COLO668 (cell line): ENCODE measurements at regions not wholly inside any gene's neighbourhood (a gene's known extent, or its start where the extent isn't known, plus 50 kb on each side); places are given as distances from the start of the nearest gene placed in this dataset.

Source experiments
- DNase-seq: peaks from one replicate; lab custom pipeline; 2025; ENCODE audit not compliant: unreplicated experiment; lab: John Stamatoyannopoulos, UW

DNA sequence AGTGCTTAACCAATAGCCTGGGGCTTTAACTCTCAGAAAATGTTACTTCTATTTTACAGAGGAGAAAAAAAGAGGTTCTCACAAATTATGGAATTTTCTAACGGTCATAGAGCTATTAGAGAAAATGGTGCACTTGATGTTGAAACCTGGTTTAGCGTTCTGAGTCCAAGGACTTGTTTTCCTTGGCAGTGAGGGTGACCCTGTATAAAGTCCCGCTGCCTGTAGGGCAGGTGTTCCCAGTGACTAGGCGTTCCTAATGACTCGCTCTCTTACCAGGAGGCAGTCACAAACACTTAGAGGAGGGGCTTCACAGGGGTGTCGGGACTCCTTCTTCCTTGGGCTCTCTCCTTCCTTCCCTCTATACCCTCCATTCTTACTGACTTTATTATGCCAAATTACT is 175.8 kb downstream of the ACTR3 start:
- DNase-seq, result no peak

GRCh38 chr2:114066186-114066747 is 176.4 kb downstream of the ACTR3 start:
- DNase-seq, result no peak

DNA sequence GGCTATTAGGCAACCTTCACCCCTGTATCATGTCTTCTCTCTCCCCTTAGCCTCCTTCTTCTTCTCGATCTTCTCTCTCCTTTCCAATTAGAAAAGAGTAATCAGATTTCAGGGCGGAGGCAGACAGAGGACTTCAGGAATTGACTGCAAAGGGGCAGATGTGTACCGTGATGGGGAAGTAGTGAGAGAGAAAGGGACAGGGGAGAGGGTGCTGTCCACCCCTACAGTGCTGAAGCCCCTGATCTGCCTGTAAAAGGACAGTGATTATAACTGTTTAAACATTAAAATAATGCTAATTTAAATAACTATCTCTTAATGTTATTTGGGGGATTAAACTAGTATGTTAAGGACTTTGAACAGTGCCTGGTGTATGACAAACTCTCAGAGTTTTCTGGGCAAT is 178.5 kb downstream of the ACTR3 start:
- no peak for DNase-seq

DNA sequence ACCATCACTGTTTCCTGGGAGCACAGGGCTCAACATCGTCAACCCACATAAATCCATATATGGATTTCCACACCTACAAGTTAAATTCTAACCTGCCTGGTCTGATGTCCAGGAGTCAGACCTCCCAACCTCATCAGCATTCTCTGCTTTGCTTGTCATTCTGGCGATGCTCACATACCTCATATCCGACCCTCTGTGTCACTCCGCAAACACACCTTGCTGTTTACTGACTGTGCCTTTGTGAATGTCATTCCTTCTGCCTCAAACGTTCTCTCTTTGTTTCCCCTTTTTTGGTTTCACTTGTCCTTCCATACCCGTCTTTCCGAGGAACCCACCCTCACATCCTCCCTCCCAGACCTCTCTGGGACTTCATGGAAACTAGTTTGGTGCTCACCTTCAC is 187.1 kb downstream of the ACTR3 start:
- DNase-seq, result no peak

GRCh38 chr2:114079366-114080004 is 189.6 kb downstream of the ACTR3 start:
- no peak for DNase-seq

DNA sequence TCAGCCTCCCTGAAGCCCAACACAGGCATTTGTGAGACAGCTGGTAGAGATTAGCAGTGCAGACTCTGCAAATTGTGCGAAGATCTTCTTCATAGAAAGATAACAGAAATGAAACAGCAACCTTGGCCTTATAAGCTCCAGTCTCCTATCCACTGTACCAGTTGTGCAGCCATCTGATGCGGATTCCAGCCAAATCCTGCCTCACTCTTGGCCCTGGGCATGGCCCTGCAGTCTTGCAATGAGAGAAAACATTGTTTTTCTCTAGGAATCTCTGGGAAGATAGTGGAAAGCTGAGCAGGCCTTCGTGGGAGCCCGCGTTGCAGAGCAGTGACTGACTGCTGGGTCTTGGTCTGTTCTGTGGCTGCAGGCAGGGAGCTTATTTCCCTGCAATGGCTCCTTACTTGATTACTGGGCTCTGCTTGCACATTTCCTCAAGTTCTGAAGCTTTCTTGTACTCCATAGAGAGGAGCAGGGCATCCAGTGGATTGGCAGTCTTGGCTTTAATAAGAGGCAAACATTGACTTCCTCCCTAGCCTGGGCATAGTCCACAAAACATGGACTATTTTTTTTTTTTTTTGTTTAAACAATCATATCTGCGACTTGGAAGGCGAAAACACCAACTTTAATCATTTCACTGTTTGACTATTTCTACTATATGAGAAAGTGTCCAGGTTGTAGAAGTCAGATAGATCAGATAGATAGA is 193.0 kb downstream of the ACTR3 start:
- no peak for DNase-seq

GRCh38 chr2:114083717-114084387 is 194.0 kb downstream of the ACTR3 start:
- DNase-seq, result no peak

GRCh38 chr2:114085238-114085637 is 195.3 kb downstream of the ACTR3 start:
- DNase-seq, result no peak

DNA sequence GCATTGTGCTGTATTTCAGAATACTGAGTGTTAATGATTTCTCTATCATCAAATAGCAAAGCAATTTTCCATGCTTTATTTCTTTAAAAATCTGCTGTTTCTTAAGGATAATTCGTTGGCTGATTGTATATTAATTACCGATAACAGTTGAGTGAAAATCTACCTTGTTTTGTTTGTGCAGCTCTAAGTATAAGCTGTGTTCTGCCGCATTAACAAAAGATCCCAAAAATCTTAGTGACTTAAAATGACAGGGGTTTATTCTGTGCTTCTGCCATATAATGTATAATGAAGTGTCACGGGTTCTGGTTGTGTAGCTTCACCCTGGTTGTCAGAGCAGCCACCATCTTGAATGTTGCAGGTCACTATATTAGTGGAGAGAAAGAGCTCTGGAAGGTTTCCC is 196.1 kb downstream of the ACTR3 start:
- no peak for DNase-seq

GRCh38 chr2:114089636-114090319 is 199.9 kb downstream of the ACTR3 start:
- DNase-seq, result no peak

DNA sequence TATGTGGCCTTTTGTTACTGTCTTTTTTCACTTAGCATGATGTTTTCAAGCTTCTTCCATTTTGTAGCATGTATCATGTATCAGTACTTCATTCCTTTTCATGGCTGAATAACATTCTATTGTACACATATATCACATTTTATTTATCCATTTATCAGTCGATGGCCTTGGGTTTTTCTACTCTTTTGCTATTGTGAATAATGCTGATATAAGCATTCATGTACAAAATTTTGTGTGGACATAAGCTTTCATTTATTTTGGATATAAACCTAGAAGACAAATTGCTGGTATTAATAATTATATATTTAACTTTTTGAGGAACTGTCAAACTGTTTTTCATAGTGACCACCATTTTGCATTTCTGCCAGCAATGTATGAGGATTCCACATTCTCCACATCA is 201.1 kb downstream of the ACTR3 start:
- no peak for DNase-seq

- no peak for DNase-seq
These were observed 218.4 kb downstream of the ACTR3 start for GRCh38 chr2:114108249-114108648.

- no peak for DNase-seq
These were observed 219.0 kb downstream of the ACTR3 start for GRCh38 chr2:114108824-114109416.

GRCh38 chr2:114111329-114111728 is 221.4 kb downstream of the ACTR3 start:
- DNase-seq, result no peak

- no peak for DNase-seq
These were observed 223.6 kb downstream of the ACTR3 start for GRCh38 chr2:114113518-114113917.

DNA sequence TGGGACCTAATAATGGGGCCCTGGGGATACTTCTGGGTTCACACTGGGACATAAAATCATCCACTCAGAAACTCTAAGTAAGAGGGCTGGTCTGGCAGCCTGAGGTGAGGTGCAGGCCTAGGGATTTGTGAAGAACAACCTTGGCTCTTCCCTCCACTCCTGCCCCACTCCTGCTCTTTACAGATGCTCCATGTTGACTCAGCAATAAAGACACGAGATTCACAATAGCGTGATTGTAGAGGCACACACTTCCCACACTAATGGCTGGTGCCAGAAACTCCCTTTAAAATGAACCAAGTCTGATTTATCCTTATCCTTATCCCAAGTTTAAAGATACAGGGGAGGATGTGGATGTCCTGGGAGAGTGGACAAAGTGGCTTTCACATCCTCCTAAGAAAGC is 228.2 kb downstream of the ACTR3 start:
- no peak for DNase-seq

DNA sequence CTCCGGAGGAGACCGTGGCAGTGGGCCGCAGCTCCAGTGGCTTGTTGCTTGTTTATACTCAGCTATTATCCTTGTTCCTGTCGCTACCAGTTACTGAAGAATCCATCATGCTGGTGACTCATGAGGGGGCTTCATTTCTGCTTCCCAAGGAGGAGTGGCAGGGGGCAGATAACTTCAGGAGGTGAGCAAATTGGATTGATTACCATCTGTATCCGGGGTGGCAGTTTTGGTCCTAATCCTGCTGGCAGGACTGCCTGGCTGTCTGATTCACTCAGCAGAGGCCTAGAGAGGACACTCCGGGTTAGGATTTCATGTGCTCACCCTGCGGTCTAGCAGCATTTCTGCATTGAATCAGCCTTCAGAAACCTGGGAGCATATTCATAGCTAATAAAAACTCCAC is 230.0 kb downstream of the ACTR3 start:
- no peak for DNase-seq

GRCh38 chr2:114122930-114123329 is 233.0 kb downstream of the ACTR3 start:
- no peak for DNase-seq

DNA sequence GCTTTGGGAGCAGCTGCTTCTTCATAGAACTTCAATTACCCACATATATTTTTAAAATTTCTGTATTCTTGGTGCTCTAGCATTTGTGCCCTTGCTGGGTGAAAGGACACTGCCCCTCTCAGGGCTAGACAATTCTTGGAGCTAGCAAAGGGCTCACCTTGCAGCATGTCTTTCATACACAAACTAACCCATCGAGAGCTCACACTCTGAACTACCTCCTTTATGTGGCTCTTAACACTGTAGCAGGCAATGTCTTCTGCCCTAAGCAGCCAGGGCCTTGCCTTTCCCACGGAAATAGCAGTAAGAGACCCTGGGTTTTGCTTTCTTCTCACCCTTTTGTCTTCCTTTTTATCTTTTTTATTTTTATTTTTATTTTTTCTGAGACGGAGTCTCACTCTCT is 234.0 kb downstream of the ACTR3 start:
- no peak for DNase-seq

DNA sequence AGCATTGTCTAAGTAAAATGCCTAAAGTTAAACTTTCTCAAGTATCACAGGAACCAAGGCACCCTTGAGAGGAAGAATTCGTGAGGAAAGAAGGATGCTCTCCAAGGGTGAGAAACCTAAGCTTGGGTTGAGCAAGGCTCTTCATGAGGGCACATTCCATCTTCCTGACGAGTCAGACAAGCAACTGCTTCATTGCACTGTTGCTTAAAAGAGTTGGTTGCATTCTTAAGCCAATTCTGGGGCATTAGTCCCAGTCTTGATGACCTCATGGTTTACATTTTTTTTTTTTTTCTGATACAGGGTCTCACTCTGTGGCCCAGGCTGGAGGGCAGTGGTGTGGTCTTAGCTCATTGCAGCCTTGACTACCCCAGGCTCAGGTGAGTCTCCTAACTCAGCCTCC is 237.5 kb downstream of the ACTR3 start:
- no peak for DNase-seq

DNA sequence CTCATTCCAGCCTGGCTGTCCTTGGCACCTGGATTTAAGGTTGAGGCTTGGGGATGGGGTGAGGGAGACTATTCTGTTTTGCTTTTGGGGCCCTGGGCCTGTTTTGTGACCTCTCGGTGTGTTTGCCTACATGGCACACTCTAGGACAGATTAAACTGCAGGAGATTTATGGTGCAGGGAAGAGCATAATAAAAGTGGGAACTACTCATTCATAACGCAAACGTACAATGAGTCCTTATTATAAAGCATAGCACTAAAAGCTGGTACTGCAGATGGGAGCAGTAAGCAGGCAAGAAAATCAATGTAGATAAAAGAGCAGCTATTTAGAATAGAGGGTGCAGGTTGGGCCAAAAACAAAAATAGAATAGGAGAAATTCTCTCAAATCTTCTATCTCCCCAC is 238.4 kb downstream of the ACTR3 start:
- no peak for DNase-seq
